DOHH2 (cell line): ENCODE measurements at regions not wholly inside any gene's neighbourhood (a gene's known extent, or its start where the extent isn't known, plus 50 kb on each side); places are given as distances from the start of the nearest gene placed in this dataset.

Source experiments
- EZH2phosphoT487 ChIP-seq: fragments of 200-600 bp; sonication (generic); IDR thresholded peaks from 2 replicates; pipeline ENCODE4 v1.6.1; 2017; ENCODE audit warnings: borderline replicate concordance, mild to moderate bottlenecking, antibody characterized with exemption, low read length, moderate library complexity, mixed read lengths
- TF ChIP-seq, protein P1 (sequence below): fragments of 200-600 bp; sonication (generic); IDR thresholded peaks from one replicate; pipeline ENCODE4 v1.5.1; 2014; ENCODE audit warnings: antibody characterized with exemption, mild to moderate bottlenecking, low read depth, low read length; ENCODE audit not compliant: poor library complexity, severe bottlenecking

DNA sequence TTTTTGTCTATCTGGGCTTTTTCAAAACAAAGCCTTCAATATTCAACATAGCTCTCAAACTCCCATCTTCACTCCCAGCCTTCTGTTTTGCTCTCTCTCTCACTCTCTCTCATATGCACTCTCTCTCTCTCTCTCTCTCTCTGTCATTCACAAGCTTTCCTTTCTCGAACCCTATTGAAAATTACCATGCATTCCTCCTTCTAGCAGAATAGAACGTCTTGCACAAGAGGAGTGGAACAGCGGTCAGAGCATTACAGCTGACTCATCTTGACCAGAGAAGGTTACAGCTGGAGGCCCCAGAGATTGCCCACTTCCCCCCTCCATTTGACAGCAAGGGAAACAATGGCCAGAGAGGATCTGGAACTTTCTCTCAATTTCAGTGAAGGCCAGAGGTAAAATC is 51.0 kb upstream of the LIFR start:
- TF ChIP-seq, protein P1, sequence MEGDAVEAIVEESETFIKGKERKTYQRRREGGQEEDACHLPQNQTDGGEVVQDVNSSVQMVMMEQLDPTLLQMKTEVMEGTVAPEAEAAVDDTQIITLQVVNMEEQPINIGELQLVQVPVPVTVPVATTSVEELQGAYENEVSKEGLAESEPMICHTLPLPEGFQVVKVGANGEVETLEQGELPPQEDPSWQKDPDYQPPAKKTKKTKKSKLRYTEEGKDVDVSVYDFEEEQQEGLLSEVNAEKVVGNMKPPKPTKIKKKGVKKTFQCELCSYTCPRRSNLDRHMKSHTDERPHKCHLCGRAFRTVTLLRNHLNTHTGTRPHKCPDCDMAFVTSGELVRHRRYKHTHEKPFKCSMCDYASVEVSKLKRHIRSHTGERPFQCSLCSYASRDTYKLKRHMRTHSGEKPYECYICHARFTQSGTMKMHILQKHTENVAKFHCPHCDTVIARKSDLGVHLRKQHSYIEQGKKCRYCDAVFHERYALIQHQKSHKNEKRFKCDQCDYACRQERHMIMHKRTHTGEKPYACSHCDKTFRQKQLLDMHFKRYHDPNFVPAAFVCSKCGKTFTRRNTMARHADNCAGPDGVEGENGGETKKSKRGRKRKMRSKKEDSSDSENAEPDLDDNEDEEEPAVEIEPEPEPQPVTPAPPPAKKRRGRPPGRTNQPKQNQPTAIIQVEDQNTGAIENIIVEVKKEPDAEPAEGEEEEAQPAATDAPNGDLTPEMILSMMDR: no peak
- no peak for TF ChIP-seq EZH2phosphoT487
